ENCODE measurements at regions not wholly inside any gene's neighbourhood (a gene's known extent, or its start where the extent isn't known, plus 50 kb on each side); places are given as distances from the start of the nearest gene placed in this dataset.

GRCh38 chr5:97922776-97923175 is 739.7 kb upstream of the RIOK2 start (continued):
- TF ChIP-seq REST (tag by site-specific recombination; IDR thresholded peaks at IDR 0.05) (no peak), REPIN1 (tag by site-specific recombination; IDR thresholded peaks at IDR 0.05; ENCODE audit: low read depth) (no peak), PRDM10 (tag by site-specific recombination; IDR thresholded peaks at IDR 0.05) (no peak), ZNF280C (tag by site-specific recombination; IDR thresholded peaks at IDR 0.05) (no peak), ZNF621 (tag by site-specific recombination; IDR thresholded peaks at IDR 0.05) (no peak), ZNF670 (tag by site-specific recombination; IDR thresholded peaks at IDR 0.05; ENCODE audit: low read depth) (no peak), ZNF600 (tag by site-specific recombination; IDR thresholded peaks at IDR 0.05) (no peak), IKZF3 (tag by site-specific recombination; IDR thresholded peaks at IDR 0.05) (no peak)

- Histone ChIP-seq H3K4me1 (ENCODE audit: control insufficient read depth, insufficient read depth, low read length) (no peaks in the 10 kb centered on the region), H3K36me3 (ENCODE audit: control insufficient read depth in 2 of 2, insufficient read depth in 1 of 2, low read length in 2 of 2) (no peaks in the 10 kb centered on the region), H3K4me3 (ENCODE audit: low read depth, low read length) (no peak overlapping the region), H3K9me3 (ENCODE audit: control insufficient read depth, insufficient read depth, low read depth, low read length) (no peaks in the 10 kb centered on the region), H3K27ac (ENCODE audit: extremely low read depth, low read depth, low read length) (no peak overlapping the region)
- TF ChIP-seq ZNF621 (tag by site-specific recombination; IDR thresholded peaks at IDR 0.05) (no peak), ZNF561 (tag by site-specific recombination; IDR thresholded peaks at IDR 0.05; ENCODE audit: borderline replicate concordance) (no peak), KLF16 (tag by site-specific recombination; IDR thresholded peaks at IDR 0.05) (no peak), SCRT1 (tag by site-specific recombination; IDR thresholded peaks at IDR 0.05; ENCODE audit: borderline replicate concordance) (no peak), ZSCAN18 (tag by site-specific recombination; IDR thresholded peaks at IDR 0.05) (no peak), GLI4 (tag by site-specific recombination; IDR thresholded peaks at IDR 0.05) (no peak), ZNF580 (tag by site-specific recombination; IDR thresholded peaks at IDR 0.05) (no peak)
- ChIA-PET POLR2A (interaction anchor here (0.6 kb wide), 1 partner anchor 9 kb away, joined by 3 read pairs; no protein-coding TSS in a partner anchor), CTCF (interaction anchor here (0.7 kb wide), 1 partner anchor 98 kb away, joined by 3 read pairs; no protein-coding TSS in a partner anchor)
Observed at GRCh38 chr5:97923496-97923895, 740.4 kb upstream of the RIOK2 start.
